CD4-positive, alpha-beta T cell (primary cell): ENCODE measurements at regions not wholly inside any gene's neighbourhood (a gene's known extent, or its start where the extent isn't known, plus 50 kb on each side); places are given as distances from the start of the nearest gene placed in this dataset.

Source experiments
- ATAC-seq: fragments of 200-7000 bp; cut with Tn5 transposase; one replicate; pipeline ENCODE4 v1.10.0; 2022; ENCODE audit warnings: mild to moderate bottlenecking; ENCODE audit not compliant: poor library complexity
- CTCF ChIA-PET: fragments of 350-600 bp; sonication (Branson Sonifier 250); formaldehyde crosslinking; loops from one replicate; lab custom pipeline; 2021; ENCODE audit warnings: antibody characterized with exemption, inconsistent platforms; lab: Charles Lee
- POLR2A ChIA-PET: fragments of 350-600 bp; sonication (Branson Sonifier 250); formaldehyde crosslinking; loops from one replicate; lab custom pipeline; 2021; ENCODE audit warnings: antibody characterized with exemption, inconsistent platforms; lab: Charles Lee
- DNase-seq, 14 experiments: peaks; one replicate each; pipeline ENCODE4 v3.0.0-alpha.2; 2013 to 2020; ENCODE audit warnings: mixed read lengths in 2 of 14
- H3K27ac ChIP-seq, 2 donors: one replicate each; pipeline versions ENCODE4 v1.5.1 to v1.7.0; 2013; ENCODE audit warnings: low read length in 2 of 2, low read depth in 1 of 2, mild to moderate bottlenecking in 1 of 2
- H3K27me3 ChIP-seq, 2 experiments: 1 replicate in 1 of 2; 2 replicates in 1 of 2; pipeline versions ENCODE4 v1.6.1 to v1.7.0; 2013; ENCODE audit warnings: low read length in 2 of 2, control low read depth in 1 of 2, mild to moderate bottlenecking in 1 of 2, moderate library complexity in 1 of 2; ENCODE audit not compliant: insufficient read depth in 2 of 2, control insufficient read depth in 1 of 2
- H3K36me3 ChIP-seq: one replicate; pipeline ENCODE4 v1.6.1; 2013; ENCODE audit warnings: low read length, control low read depth; ENCODE audit not compliant: insufficient read depth
- H3K4me1 ChIP-seq: one replicate; pipeline ENCODE4 v1.6.1; 2013; ENCODE audit warnings: low read length, control low read depth; ENCODE audit not compliant: insufficient read depth
- H3K4me3 ChIP-seq: one replicate; pipeline ENCODE4 v1.5.1; 2013; ENCODE audit warnings: mild to moderate bottlenecking, low read length, moderate library complexity
- H3K9me3 ChIP-seq, 2 experiments: 1 replicate in 1 of 2; 2 replicates in 1 of 2; pipeline versions ENCODE4 v1.6.1 to v1.7.0; 2013; ENCODE audit warnings: low read length in 2 of 2, mild to moderate bottlenecking in 2 of 2, control low read depth in 1 of 2, moderate library complexity in 1 of 2; ENCODE audit not compliant: control insufficient read depth in 1 of 2, insufficient read depth in 1 of 2
- H3K27ac Mint-ChIP-seq: one replicate; pipeline ENCODE4 v1.8.0; 2020; ENCODE audit warnings: mixed read lengths
- H3K27me3 Mint-ChIP-seq: one replicate; pipeline ENCODE4 v1.8.0; 2021; ENCODE audit warnings: mixed read lengths
- H3K36me3 Mint-ChIP-seq: one replicate; pipeline ENCODE4 v1.8.0; 2021; ENCODE audit warnings: low read depth, mixed read lengths
- H3K4me1 Mint-ChIP-seq: one replicate; pipeline ENCODE4 v1.8.0; 2021; ENCODE audit warnings: low read depth, mixed read lengths
- H3K4me3 Mint-ChIP-seq: one replicate; pipeline ENCODE4 v1.8.0; 2020; ENCODE audit warnings: mild to moderate bottlenecking, mixed read lengths
- H3K9me3 Mint-ChIP-seq: one replicate; pipeline ENCODE4 v1.8.0; 2020; ENCODE audit warnings: mixed read lengths
- intact Hi-C, 2 experiments: fragments of 100-400 bp; cut with DNase I in 1 of 2; cut with micrococcal nuclease in 1 of 2; formaldehyde crosslinking; loops; one replicate each; pipeline versions ENCODE4 v1.15.1 to v1.9.0; 2023 to 2025; cut with DNase I, micrococcal nuclease
- TF ChIP-seq, protein P1 (sequence below): fragments of 200-600 bp; IDR thresholded peaks from one replicate; pipeline ENCODE4 v1.8.0; 2022; ENCODE audit warnings: antibody characterized with exemption, mild to moderate bottlenecking

DNA sequence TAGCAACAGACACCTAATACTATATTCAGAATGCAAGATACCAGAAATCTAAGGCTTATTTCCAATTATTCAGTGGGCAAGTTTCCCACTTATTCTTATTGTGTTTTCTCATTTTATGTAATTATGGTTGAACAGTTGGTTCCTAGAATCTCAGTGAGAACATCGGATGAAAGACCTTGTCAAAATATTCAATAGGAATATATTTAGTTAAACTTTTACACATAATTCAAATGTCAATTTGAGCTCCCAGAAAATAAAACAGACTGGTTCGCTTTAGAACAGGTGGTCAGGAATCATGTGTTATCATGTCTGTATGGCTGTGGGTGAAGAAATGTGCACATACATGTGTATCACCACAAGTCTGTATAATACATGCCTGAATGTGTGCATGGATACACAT lies 447.8 kb downstream of the MED10 start:
- ChIA-PET CTCF (no interaction called here), POLR2A (no interaction called here)
- Histone ChIP-seq H3K4me1 (no peaks in the 10 kb centered on the region), H3K36me3 (no peaks in the 10 kb centered on the region), H3K9me3 (no peaks in the 10 kb centered on the region), H3K27ac (no peak overlapping the region), H3K4me3 (no peak overlapping the region), H3K27me3 (no peaks in the 10 kb centered on the region)
- DNase-seq: no peak
- TF ChIP-seq, protein P1, sequence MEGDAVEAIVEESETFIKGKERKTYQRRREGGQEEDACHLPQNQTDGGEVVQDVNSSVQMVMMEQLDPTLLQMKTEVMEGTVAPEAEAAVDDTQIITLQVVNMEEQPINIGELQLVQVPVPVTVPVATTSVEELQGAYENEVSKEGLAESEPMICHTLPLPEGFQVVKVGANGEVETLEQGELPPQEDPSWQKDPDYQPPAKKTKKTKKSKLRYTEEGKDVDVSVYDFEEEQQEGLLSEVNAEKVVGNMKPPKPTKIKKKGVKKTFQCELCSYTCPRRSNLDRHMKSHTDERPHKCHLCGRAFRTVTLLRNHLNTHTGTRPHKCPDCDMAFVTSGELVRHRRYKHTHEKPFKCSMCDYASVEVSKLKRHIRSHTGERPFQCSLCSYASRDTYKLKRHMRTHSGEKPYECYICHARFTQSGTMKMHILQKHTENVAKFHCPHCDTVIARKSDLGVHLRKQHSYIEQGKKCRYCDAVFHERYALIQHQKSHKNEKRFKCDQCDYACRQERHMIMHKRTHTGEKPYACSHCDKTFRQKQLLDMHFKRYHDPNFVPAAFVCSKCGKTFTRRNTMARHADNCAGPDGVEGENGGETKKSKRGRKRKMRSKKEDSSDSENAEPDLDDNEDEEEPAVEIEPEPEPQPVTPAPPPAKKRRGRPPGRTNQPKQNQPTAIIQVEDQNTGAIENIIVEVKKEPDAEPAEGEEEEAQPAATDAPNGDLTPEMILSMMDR: no peak
- ATAC-seq: no peak
- intact Hi-C loops: no loop called here
- Mint-ChIP-seq H3K4me1 (no peaks in the 10 kb centered on the region), H3K36me3 (no peaks in the 10 kb centered on the region), H3K9me3 (no peaks in the 10 kb centered on the region), H3K4me3 (no peak overlapping the region), H3K27me3 (peaks cover 12% of the 10 kb centered on the region), H3K27ac (no peak overlapping the region)

DNA sequence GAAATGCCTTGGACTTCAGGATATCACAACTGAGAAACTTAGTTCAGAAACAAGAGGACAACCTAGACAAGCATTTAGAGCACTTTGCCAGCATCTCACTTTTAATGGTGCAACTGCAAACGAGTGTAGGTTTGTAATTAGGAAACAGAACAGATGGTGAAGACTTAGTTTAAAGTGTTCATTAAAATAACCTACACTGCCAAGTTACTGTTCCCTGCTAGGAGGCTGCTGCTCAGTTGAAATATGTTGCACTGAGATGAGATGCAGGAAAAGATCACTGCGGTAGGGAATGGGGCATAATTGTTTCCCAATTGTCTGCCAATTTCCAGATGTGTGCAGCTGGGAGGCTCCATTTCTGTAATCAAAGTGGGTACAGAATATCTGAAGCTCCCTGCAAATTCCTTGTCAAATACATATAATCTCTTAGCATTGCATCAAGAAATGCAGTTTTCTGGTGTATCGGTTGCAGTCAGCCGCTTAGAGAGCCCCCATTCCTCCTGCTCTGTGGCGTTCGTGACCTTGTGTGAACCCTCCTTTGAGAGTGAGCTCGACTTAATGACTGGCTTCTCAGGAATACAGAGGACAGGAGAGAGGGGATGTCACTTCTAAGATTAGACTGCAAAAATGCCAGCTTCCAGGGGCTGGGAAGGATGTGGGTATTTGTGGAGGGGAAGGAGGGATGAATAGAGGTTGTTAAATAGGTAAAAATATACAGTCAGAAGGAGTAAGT lies 448.9 kb downstream of the MED10 start:
- Histone ChIP-seq H3K27ac (no peak overlapping the region), H3K4me3 (no peak overlapping the region), H3K27me3 (no peaks in the 10 kb centered on the region), H3K9me3 (no peaks in the 10 kb centered on the region), H3K36me3 (no peaks in the 10 kb centered on the region), H3K4me1 (no peaks in the 10 kb centered on the region)
- no peak for DNase-seq
- intact Hi-C loops: no loop called here
- H3K9me3 Mint-ChIP-seq: no peaks in the 10 kb centered on the region
- peaks cover 10% of the 10 kb centered on the region for H3K27me3 Mint-ChIP-seq
- CTCF ChIA-PET: no interaction called here
- POLR2A ChIA-PET: no interaction called here
- H3K4me1 Mint-ChIP-seq: no peaks in the 10 kb centered on the region
- no peak overlapping the region for H3K27ac Mint-ChIP-seq
- ATAC-seq: no peak
- no peaks in the 10 kb centered on the region for H3K36me3 Mint-ChIP-seq
- H3K4me3 Mint-ChIP-seq: no peak overlapping the region
- TF ChIP-seq, protein P1: no peak

DNA sequence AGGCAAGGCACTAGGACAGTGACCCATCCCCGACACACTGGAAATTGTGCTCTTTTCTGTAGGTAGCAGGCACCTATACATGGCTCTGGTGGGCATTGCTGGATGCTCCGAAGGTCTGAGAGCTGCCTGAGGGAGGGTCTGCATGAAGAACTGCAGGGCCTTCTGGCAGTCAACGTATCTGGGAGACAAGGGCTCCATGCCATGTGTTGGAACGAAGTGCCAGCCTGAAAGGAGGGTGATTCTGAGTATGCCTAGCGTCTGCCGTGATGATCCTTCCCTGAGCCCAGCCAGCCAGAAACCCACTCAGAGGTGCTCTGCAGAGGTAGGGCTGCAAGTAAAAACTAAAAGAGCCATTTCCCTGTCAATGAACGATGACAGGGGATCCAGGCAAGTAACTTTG lies 453.2 kb downstream of the MED10 start:
- CTCF ChIA-PET: no interaction called here
- H3K4me1 Mint-ChIP-seq: no peaks in the 10 kb centered on the region
- H3K4me3 ChIP-seq: no peak overlapping the region

More for the DNA sequence above, 453.2 kb downstream of the MED10 start:
- Histone ChIP-seq H3K36me3 (no peaks in the 10 kb centered on the region), H3K27ac (no peak overlapping the region), H3K4me1 (no peaks in the 10 kb centered on the region), H3K9me3 (no peaks in the 10 kb centered on the region), H3K27me3 (no peaks in the 10 kb centered on the region)
- Mint-ChIP-seq H3K27ac (no peak overlapping the region), H3K4me3 (no peak overlapping the region), H3K36me3 (no peaks in the 10 kb centered on the region), H3K27me3 (peaks cover 7% of the 10 kb centered on the region), H3K9me3 (no peaks in the 10 kb centered on the region)
- POLR2A ChIA-PET: no interaction called here
- TF ChIP-seq, protein P1: no peak
- intact Hi-C loops: no loop called here
- DNase-seq (no peak), ATAC-seq (no peak)
